A673 (cell line): ENCODE measurements at regions not wholly inside any gene's neighbourhood (a gene's known extent, or its start where the extent isn't known, plus 50 kb on each side); places are given as distances from the start of the nearest gene placed in this dataset.
A peak's percentile ranks its signal among the peaks of the same experiment; 100 is the strongest.

Source experiments
- BruUV-seq: library from RNA; stranded (reverse); fragments of 400-500 nt; replicated peaks from 2 replicates; lab custom pipeline; 2021; lab: Mats Ljungman, UMichigan
- CTCF ChIA-PET: fragments of 300-600 bp; sonication (Branson Sonifier 250); formaldehyde crosslinking; loops from one replicate; lab custom pipeline; 2022; ENCODE audit warnings: antibody characterized with exemption; lab: Charles Lee
- POLR2A ChIA-PET: fragments of 300-600 bp; sonication (Branson Sonifier 250); formaldehyde crosslinking; loops from one replicate; lab custom pipeline; 2022; ENCODE audit warnings: antibody characterized with exemption; ENCODE audit not compliant: low non-redundant PET; lab: Charles Lee
- DNase-seq: peaks from one replicate; pipeline ENCODE4 v3.0.0-alpha.2; 2015; ENCODE audit warnings: low spot score
- H3K27ac ChIP-seq: fragments of 200-600 bp; sonication (generic); 2 replicates; pipeline ENCODE4 v1.5.1; 2016; ENCODE audit warnings: mixed run types, low read depth, mild to moderate bottlenecking, mixed read lengths, antibody characterized with exemption, low read length; ENCODE audit not compliant: poor library complexity, severe bottlenecking
- H3K27me3 ChIP-seq: fragments of 200-600 bp; sonication (generic); replicated peaks from 2 replicates; pipeline ENCODE4 v1.6.1; 2017; ENCODE audit warnings: mixed run types, low read depth, mild to moderate bottlenecking, mixed read lengths, antibody characterized with exemption, low read length; ENCODE audit not compliant: insufficient read depth, poor library complexity
- H3K36me3 ChIP-seq: fragments of 200-600 bp; sonication (generic); 2 replicates; pipeline ENCODE4 v1.6.1; 2016; ENCODE audit warnings: mixed run types, mild to moderate bottlenecking, mixed read lengths, antibody characterized with exemption, low read length; ENCODE audit not compliant: insufficient read depth, poor library complexity, severe bottlenecking
- H3K4me1 ChIP-seq: fragments of 200-600 bp; sonication (generic); 2 replicates; pipeline ENCODE4 v1.6.1; 2017; ENCODE audit warnings: mixed run types, mild to moderate bottlenecking, mixed read lengths, antibody characterized with exemption, low read length; ENCODE audit not compliant: insufficient read depth, poor library complexity, severe bottlenecking
- H3K4me3 ChIP-seq: fragments of 200-600 bp; sonication (generic); 2 replicates; pipeline ENCODE4 v1.5.1; 2016; ENCODE audit warnings: low read depth, mixed run types, mild to moderate bottlenecking, mixed read lengths, low read length; ENCODE audit not compliant: poor library complexity, severe bottlenecking
- H3K9me3 ChIP-seq: fragments of 200-600 bp; sonication (generic); 2 replicates; pipeline ENCODE4 v1.6.1; 2016; ENCODE audit warnings: mixed run types, low read depth, mild to moderate bottlenecking, mixed read lengths, antibody characterized with exemption, low read length; ENCODE audit not compliant: poor library complexity, severe bottlenecking
- CTCF ChIP-seq: fragments of 300-800, 200-600 bp; sonication (generic); conservative IDR thresholded peaks from 2 replicates; pipeline ENCODE4 v1.5.1; 2017; ENCODE audit warnings: low read depth, mild to moderate bottlenecking, antibody characterized with exemption, low read length, moderate library complexity, mixed read lengths
- EZH2 ChIP-seq: fragments of 200-600 bp; sonication (generic); IDR thresholded peaks from 2 replicates; pipeline ENCODE4 v1.6.1; 2017; ENCODE audit warnings: borderline replicate concordance, low read depth, mild to moderate bottlenecking, mixed read lengths, antibody characterized with exemption, low read length; ENCODE audit not compliant: poor library complexity, severe bottlenecking
- intact Hi-C: fragments of 100-400 bp; cut with micrococcal nuclease; formaldehyde crosslinking; loops from one replicate; pipeline ENCODE4 v1.10.0; 2022; ENCODE audit not compliant: unreplicated experiment

GRCh38 chr18:55076643-55077218 is 117.5 kb upstream of the CCDC68 start:
- peaks cover 76% of the 10 kb centered on the region for H3K27me3 ChIP-seq
- no peaks in the 10 kb centered on the region for H3K36me3 ChIP-seq
- intact Hi-C loops = no loop called here
- no peak for TF ChIP-seq EZH2
- no peak for TF ChIP-seq CTCF
- no peak for DNase-seq
- no peaks in the 10 kb centered on the region for H3K4me1 ChIP-seq
- POLR2A ChIA-PET = no interaction called here
- no TSS peak for BruUV-seq
- no peak overlapping the region for H3K4me3 ChIP-seq
- H3K27ac ChIP-seq = no peak overlapping the region
- CTCF ChIA-PET = no interaction called here
- no peaks in the 10 kb centered on the region for H3K9me3 ChIP-seq

GRCh38 chr18:55073834-55074233 is 114.6 kb upstream of the CCDC68 start:
- ChIA-PET POLR2A (no interaction called here), CTCF (no interaction called here)
- H3K27me3 ChIP-seq = peaks cover 75% of the 10 kb centered on the region
- no peak overlapping the region for H3K4me3 ChIP-seq
- H3K4me1 ChIP-seq = no peaks in the 10 kb centered on the region
- no peak for TF ChIP-seq CTCF
- no peak for TF ChIP-seq EZH2
- DNase-seq = peak; percentile 12
- H3K36me3 ChIP-seq = no peaks in the 10 kb centered on the region
- H3K27ac ChIP-seq = no peak overlapping the region
- no TSS peak for BruUV-seq
- intact Hi-C loops = no loop called here
- no peaks in the 10 kb centered on the region for H3K9me3 ChIP-seq

GRCh38 chr18:55073116-55073515 is 113.9 kb upstream of the CCDC68 start:
- BruUV-seq = no TSS peak
- TF ChIP-seq EZH2 = no peak
- no peak for TF ChIP-seq CTCF

More at GRCh38 chr18:55073116-55073515, 113.9 kb upstream of the CCDC68 start:
- Histone ChIP-seq H3K27me3 (peaks cover 75% of the 10 kb centered on the region), H3K9me3 (no peaks in the 10 kb centered on the region), H3K27ac (no peak overlapping the region), H3K4me3 (no peak overlapping the region), H3K36me3 (no peaks in the 10 kb centered on the region), H3K4me1 (no peaks in the 10 kb centered on the region)
- POLR2A ChIA-PET = no interaction called here
- intact Hi-C loops = no loop called here
- DNase-seq = no peak
- CTCF ChIA-PET = no interaction called here
